ENCODE measurements at regions not wholly inside any gene's neighbourhood (a gene's known extent, or its start where the extent isn't known, plus 50 kb on each side); places are given as distances from the start of the nearest gene placed in this dataset.

DNA sequence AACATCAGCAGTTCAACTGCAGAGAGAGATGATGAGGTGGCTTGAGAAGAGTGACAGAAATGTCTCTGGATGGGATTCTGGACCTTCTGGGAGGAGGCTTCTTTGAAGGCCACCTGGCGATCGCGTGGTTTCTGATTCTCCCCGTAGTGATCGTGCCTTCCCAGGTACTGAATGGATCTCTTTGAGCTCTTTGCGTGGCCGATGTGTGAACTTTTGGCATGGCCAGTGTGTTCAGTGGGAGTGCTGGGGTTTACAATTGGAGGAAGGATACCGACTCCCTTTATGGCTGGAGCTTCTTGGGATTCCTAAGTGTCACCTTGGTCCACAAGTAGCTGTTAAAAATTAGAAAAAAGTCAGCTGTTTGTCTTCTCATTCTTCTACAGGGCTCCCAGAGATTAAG, 374.7 kb downstream of the C12orf75 start:
- no peak overlapping the region for H3K27ac Mint-ChIP-seq
- ATAC-seq (no peak), DNase-seq (no peak)
- H3K36me3 Mint-ChIP-seq, result peaks cover 0 to 3% (median 0%) of the 10 kb centered on the region in 3 donors
- peaks cover 2 to 20% (median 10%) of the 10 kb centered on the region in 5 donors for H3K27me3 Mint-ChIP-seq
- peaks cover 0 to 2% (median 0%) of the 10 kb centered on the region in 9 donors for H3K9me3 Mint-ChIP-seq
- H3K4me1 Mint-ChIP-seq, result no peaks in the 10 kb centered on the region
- POLR2A ChIA-PET, result no interaction called here
- no peak overlapping the region for H3K4me3 Mint-ChIP-seq

DNA sequence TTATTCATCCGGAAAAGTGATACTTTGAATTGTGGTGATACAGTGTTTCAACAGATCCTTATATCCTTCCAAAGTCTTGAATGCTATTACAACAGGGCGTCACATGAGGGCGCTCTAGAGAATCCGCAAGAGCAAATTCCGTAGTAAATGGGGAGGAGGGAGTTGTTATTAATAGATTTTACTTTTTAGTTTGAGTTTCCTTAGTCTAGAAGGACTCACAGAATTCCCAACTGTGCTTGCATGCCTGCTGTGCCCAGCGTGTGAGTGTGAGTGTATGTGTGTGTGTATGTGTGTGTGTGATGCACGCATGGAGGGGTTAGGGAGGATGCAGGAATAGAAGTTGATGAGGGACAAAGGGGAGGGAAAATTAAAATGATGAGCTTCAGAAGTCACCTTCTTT, 375.3 kb downstream of the C12orf75 start:
- no peak overlapping the region for H3K4me3 Mint-ChIP-seq
- no peaks in the 10 kb centered on the region for H3K4me1 Mint-ChIP-seq
- DNase-seq (no peak), ATAC-seq (no peak)
- H3K9me3 Mint-ChIP-seq, result peaks cover 0 to 2% (median 0%) of the 10 kb centered on the region in 9 donors
- POLR2A ChIA-PET, result no interaction called here
- no peak overlapping the region for H3K27ac Mint-ChIP-seq
- peaks cover 0 to 20% (median 10%) of the 10 kb centered on the region in 5 donors for H3K27me3 Mint-ChIP-seq
- H3K36me3 Mint-ChIP-seq, result no peaks in the 10 kb centered on the region

DNA sequence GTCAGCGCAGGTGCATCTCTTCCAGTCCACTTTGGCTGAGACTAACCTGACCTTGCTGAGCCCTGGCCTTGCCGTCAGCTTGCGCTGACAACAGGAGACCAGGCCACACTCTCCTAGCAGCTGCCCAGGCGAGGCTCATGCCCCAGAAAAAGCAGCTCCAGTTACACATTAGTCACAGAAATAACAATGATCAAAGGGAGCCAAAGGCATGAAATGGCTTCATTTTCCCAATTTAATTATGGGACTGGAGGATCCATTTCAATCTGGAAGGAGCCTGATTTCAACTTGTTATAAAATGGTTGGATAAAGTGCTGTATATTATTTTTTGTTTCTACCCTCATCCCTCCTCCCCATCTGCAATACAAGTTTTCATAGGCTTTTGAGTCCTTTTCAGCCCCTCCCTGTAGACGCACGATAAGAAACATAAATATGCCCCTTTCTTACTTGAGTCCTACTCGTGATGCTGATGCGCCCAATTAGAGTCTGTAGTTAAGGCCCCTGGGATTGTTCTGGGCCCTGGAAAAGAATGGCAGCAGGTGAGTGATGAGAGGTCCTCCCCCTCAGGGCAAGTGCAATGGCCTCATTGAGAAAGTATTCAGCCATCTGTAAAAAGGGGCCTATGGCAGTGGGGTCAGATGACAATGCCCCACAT, 376.0 kb downstream of the C12orf75 start:
- DNase-seq (no peak), ATAC-seq (no peak)
- POLR2A ChIA-PET, result no interaction called here
- Mint-ChIP-seq H3K27ac (no peak overlapping the region), H3K36me3 (no peaks in the 10 kb centered on the region), H3K9me3 (peaks cover 0 to 2% (median 0%) of the 10 kb centered on the region in 9 donors), H3K27me3 (peaks cover 0 to 20% (median 10%) of the 10 kb centered on the region in 5 donors), H3K4me1 (no peaks in the 10 kb centered on the region), H3K4me3 (no peak overlapping the region)

DNA sequence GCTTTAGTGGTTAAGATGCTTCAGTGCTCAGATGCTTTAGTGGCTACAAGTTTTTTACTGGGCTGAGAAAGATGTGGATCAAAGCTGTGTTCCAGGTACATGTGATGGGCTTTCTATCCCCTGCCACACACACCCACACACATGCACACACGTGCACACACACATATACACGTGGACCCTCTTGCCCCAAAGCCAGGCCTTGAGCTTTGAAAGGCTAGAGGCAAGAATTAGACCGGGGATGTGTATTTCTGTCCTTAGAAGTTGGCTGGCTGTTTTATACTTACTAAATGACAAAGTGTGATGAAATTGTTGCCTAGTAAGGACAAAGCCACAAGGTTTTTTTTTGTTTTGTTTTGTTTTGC, 376.5 kb downstream of the C12orf75 start:
- POLR2A ChIA-PET, result no interaction called here
- Mint-ChIP-seq H3K36me3 (no peaks in the 10 kb centered on the region), H3K27me3 (peaks cover 0 to 17% (median 10%) of the 10 kb centered on the region in 5 donors), H3K9me3 (peaks cover 0 to 2% (median 0%) of the 10 kb centered on the region in 9 donors), H3K4me1 (no peaks in the 10 kb centered on the region), H3K27ac (no peak overlapping the region), H3K4me3 (no peak overlapping the region)
- ATAC-seq, result no peak
- no peak for DNase-seq

DNA sequence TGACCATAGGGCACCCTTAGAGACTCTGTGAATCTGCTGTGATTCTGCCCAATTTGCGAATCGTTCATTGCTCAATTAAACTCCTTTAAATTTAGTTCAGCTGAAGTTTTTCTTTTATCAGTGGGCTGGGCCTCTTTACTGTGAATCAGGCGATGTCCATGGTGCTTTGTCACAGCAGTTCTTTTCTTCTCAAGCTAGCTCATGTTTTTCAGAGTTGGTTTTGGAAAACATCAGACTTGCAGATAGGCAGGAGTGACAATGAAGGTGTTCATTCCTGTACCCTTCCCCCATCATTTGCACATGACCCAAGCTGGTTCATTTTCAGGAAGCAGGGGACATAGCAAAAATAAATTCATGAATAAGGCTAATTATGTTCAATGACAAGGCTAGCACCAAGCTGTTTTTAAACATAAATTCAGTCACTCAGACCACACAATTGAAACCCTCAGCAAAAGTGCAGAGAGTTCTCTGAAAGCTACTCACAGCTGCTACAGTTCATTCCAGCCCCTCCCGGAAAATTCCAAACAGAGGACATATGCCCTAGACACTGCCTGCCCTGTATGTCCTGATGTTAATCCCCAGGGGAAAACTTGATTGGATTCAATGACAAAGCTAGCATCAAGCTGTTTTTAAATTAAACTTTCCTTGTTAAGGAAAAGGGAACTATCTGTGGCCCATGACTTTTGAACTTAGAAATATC, 383.3 kb downstream of the C12orf75 start:
- Mint-ChIP-seq H3K4me3 (no peak overlapping the region), H3K27ac (no peak overlapping the region), H3K9me3 (peaks cover 0 to 7% (median 0%) of the 10 kb centered on the region in 9 donors), H3K4me1 (no peaks in the 10 kb centered on the region), H3K27me3 (peaks cover 5 to 24% (median 9%) of the 10 kb centered on the region in 5 donors), H3K36me3 (peaks cover 0 to 8% (median 0%) of the 10 kb centered on the region in 3 donors)
- DNase-seq, result no peak
- POLR2A ChIA-PET, result no interaction called here
- ATAC-seq, result no peak

DNA sequence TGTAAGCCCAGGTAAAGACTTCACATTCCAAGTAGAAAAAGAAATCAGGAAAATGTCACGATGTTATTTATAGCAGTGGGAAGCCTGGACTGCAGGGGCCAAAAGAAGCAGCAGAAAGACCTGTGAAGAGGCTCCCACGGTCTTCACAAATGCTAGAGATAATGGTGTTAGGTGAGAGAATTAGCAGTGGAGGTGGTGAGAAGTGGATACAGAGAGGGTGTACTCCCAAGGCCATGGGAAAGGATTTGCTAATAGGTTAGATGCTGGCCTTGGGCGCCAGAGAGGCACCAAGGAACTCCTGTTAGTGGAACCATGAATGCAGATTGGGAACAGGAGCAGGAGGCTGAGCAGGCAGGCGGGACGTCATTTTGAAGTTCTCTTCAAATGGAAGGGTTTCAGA, 386.1 kb downstream of the C12orf75 start:
- no peak for DNase-seq
- ATAC-seq, result no peak
- Mint-ChIP-seq H3K4me3 (no peak overlapping the region), H3K4me1 (no peaks in the 10 kb centered on the region), H3K36me3 (peaks cover 0 to 8% (median 0%) of the 10 kb centered on the region in 3 donors), H3K27me3 (peaks cover 5 to 24% (median 9%) of the 10 kb centered on the region in 5 donors), H3K9me3 (peaks cover 0 to 10% (median 0%) of the 10 kb centered on the region in 9 donors), H3K27ac (no peak overlapping the region)
- POLR2A ChIA-PET, result no interaction called here

DNA sequence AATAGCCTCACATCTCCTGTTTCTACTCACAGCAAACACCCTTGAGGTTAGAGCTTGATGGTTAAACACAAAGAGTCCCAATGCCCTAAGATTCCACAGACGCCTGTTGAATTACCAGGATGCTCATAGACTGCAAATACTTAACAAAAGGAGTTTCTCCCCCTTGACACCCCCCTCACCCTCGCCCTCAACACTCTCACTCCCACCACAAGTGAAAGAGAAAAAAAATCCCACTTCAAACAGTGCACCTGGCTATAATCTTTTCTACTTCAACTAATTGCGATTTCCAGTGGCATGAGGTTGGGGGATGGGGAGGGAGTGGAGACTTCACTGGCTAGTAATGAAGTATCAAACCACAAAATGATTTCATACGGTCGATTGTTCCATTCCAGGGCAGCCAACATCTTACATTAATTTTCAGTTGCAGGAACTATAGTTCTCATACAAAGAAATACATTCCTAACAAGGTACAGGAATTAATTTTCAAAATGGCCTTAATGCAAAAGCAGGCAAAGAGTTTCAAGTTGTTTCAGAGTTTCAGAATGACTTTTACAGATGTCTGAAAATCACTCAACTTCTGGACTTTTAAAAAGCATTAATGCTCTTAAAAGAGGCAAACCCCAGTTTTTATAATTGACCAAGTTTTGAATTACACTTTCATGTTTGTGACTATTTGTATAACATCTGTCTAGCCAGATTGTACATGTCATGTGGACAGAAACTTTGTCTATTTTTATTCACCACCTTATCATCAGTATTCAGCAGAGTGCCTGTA, 390.7 kb downstream of the C12orf75 start:
- H3K9me3 Mint-ChIP-seq, result peaks cover 0 to 10% (median 0%) of the 10 kb centered on the region in 9 donors
- DNase-seq (no peak), ATAC-seq (no peak)
- peaks cover 0 to 6% (median 0%) of the 10 kb centered on the region in 3 donors for H3K36me3 Mint-ChIP-seq
- H3K27me3 Mint-ChIP-seq, result peaks cover 4 to 16% (median 11%) of the 10 kb centered on the region in 5 donors
- H3K4me1 Mint-ChIP-seq, result no peaks in the 10 kb centered on the region
- H3K4me3 Mint-ChIP-seq, result no peak overlapping the region
- POLR2A ChIA-PET, result no interaction called here
- no peak overlapping the region for H3K27ac Mint-ChIP-seq

DNA sequence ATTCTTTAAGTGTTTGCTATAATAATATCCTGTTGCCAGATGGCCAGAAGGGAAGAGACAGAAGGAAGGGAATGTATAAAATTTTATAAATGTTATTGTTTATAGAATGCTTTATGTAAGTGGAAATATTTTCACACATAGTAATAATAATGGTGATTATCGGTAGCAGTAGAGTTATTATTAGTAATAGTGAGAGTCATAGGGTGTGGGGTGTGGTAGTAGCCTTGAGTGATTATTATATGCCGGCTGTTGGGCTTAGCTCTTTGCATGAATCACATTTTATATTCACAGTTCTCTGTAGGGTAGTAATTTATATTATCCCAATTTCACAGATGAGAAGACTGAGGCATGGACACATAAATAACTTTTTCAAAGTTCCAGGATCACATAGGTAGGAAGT, 391.4 kb downstream of the C12orf75 start:
- no peak overlapping the region for H3K4me3 Mint-ChIP-seq
- H3K9me3 Mint-ChIP-seq, result peaks cover 0 to 9% (median 0%) of the 10 kb centered on the region in 9 donors
- DNase-seq (no peak), ATAC-seq (no peak)
- no peaks in the 10 kb centered on the region for H3K4me1 Mint-ChIP-seq
- POLR2A ChIA-PET, result no interaction called here
- H3K36me3 Mint-ChIP-seq, result no peaks in the 10 kb centered on the region
- H3K27me3 Mint-ChIP-seq, result peaks cover 0 to 10% (median 4%) of the 10 kb centered on the region in 5 donors
- H3K27ac Mint-ChIP-seq, result no peak overlapping the region

DNA sequence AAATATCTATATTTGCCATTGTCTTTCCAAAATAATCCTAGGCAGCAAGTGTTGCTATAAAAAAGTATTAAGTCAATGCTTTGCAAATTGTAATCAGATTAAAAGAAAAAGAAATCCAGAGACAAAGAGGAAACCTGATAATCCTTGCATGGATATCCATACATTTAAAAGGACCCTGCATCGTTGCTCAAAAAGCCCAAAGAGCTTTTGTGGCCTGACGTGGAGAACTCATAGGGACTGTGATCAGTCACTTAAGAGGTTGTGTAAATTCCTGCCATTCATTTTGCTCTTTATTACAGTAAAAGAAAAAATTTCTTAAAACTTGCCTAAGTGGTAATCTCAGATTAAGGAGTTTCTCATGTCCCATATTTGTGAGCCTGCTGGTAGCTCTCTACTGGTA, 392.6 kb downstream of the C12orf75 start:
- H3K4me3 Mint-ChIP-seq, result no peak overlapping the region
- no peaks in the 10 kb centered on the region for H3K36me3 Mint-ChIP-seq
- no peak overlapping the region for H3K27ac Mint-ChIP-seq
- no peaks in the 10 kb centered on the region for H3K4me1 Mint-ChIP-seq
- POLR2A ChIA-PET, result interaction anchor here (1.1 kb wide), 1 partner anchor 10 kb away, joined by 4 read pairs; no protein-coding TSS in a partner anchor
- DNase-seq (no peak), ATAC-seq (no peak)
- H3K27me3 Mint-ChIP-seq, result peaks cover 0 to 8% (median 3%) of the 10 kb centered on the region in 5 donors
- peaks cover 0 to 7% (median 0%) of the 10 kb centered on the region in 9 donors for H3K9me3 Mint-ChIP-seq

DNA sequence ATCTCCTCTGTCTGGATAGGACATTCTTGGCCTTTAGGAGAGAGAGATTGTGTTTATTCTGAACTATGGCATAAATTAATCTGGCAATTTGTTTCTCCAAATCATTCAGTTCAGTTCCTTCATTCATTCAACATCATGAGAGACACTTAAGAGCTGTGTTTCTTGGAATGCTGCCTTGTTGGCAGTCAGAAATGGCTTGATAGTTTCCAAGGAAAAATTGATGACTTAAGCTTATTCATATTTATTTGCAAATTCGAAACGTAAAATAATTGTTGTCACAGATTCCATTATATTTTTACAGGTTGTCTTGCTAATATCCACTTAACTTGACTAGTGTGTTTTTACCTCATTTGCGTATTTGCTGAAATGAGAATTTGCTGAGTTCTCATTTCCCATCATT, 393.0 kb downstream of the C12orf75 start:
- DNase-seq, result no peak
- Mint-ChIP-seq H3K27ac (no peak overlapping the region), H3K9me3 (peaks cover 0 to 6% (median 0%) of the 10 kb centered on the region in 9 donors), H3K27me3 (peaks cover 0 to 5% (median 0%) of the 10 kb centered on the region in 5 donors), H3K4me3 (no peak overlapping the region), H3K36me3 (no peaks in the 10 kb centered on the region), H3K4me1 (no peaks in the 10 kb centered on the region)
- POLR2A ChIA-PET, result interaction anchor here (1.1 kb wide), 1 partner anchor 10 kb away, joined by 4 read pairs; no protein-coding TSS in a partner anchor
- ATAC-seq, result no peak

DNA sequence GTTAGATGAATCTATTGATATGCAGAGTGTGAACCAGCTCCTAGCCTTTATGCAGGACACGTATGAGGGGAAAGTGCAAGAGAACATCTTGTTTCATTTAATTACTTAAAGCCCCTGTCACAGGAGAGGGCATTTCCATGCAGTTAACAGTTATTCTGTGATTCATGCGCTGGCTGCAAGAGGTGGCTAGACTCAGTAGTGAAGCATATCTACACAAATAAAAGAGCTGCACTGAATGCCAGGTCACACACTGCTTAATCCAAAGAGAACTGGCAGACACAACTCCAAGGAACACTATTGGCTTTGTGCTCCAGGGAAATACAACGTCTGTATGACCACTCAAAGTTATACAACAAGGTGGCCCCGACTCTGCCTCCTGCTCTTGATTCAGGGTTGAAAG, 394.1 kb downstream of the C12orf75 start:
- H3K9me3 Mint-ChIP-seq, result peaks cover 0 to 6% (median 0%) of the 10 kb centered on the region in 9 donors
- DNase-seq, result no peak
- peaks cover 0 to 8% (median 0%) of the 10 kb centered on the region in 5 donors for H3K27me3 Mint-ChIP-seq
- ATAC-seq, result no peak
- H3K4me3 Mint-ChIP-seq, result no peak overlapping the region
- H3K4me1 Mint-ChIP-seq, result no peaks in the 10 kb centered on the region
- H3K27ac Mint-ChIP-seq, result no peak overlapping the region
- no peaks in the 10 kb centered on the region for H3K36me3 Mint-ChIP-seq
- POLR2A ChIA-PET, result no interaction called here

DNA sequence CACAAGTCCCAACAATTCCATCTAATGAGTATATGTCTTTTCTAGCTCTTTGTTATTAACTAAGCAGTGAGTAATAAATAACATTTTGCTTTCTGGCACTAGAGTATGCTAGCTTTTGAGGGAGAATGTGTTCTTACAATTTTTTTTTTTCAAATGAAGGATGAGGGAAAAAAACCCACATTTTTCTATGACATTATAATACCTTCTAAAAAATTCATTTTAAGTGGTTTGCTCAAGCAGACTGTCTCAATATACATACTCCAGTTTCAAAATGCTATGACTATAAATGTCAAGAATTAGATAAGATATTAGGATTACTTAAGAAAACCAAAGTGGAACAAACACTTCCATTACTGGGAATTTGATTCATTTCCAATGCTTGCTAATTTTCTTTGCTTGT, 394.6 kb downstream of the C12orf75 start:
- Mint-ChIP-seq H3K9me3 (peaks cover 0 to 4% (median 0%) of the 10 kb centered on the region in 9 donors), H3K4me1 (no peaks in the 10 kb centered on the region), H3K4me3 (no peak overlapping the region), H3K27me3 (peaks cover 0 to 9% (median 0%) of the 10 kb centered on the region in 5 donors), H3K36me3 (no peaks in the 10 kb centered on the region), H3K27ac (no peak overlapping the region)
- no peak for DNase-seq
- POLR2A ChIA-PET, result no interaction called here
- ATAC-seq, result no peak
